HG03135 (cell line): ENCODE measurements at regions not wholly inside any gene's neighbourhood (a gene's known extent, or its start where the extent isn't known, plus 50 kb on each side); places are given as distances from the start of the nearest gene placed in this dataset.
"Not testable (repeated sequence)": the region's sequence is repeated elsewhere in the genome, so short reads cannot be mapped to it uniquely, and the experiment has no call there.

Experiments
- ATAC-seq: cut with Tn5 transposase; IDR thresholded peaks from one replicate; pipeline ENCODE4 v1.9.1; 2021; ENCODE audit warnings: mild to moderate bottlenecking, moderate library complexity; ENCODE audit not compliant: unreplicated experiment

- no peak for ATAC-seq
These were observed 460.3 kb downstream of the MID1IP1 start for GRCh38 chrX:39261446-39262147.

GRCh38 chrX:39262641-39263040 is 461.4 kb downstream of the MID1IP1 start:
- ATAC-seq = no peak

DNA sequence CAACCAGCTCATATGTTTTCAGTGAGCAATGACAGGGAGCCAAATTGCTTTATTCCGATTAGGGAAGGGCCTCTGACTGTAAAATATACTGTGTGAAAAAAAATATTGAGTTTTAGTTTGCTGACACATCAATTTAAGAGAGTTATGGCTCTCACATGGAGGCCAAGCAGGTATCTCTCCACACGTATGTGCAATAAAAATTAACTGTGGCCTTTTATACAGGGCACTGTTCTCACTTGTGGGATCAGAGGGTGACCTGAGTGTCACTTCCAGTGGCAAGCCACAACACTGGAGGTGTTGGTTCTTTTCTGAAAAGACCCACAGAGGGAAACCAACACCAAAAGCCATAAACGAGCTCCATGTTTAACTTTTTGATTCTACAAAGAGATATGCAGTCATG is 462.8 kb downstream of the MID1IP1 start:
- no peak for ATAC-seq

DNA sequence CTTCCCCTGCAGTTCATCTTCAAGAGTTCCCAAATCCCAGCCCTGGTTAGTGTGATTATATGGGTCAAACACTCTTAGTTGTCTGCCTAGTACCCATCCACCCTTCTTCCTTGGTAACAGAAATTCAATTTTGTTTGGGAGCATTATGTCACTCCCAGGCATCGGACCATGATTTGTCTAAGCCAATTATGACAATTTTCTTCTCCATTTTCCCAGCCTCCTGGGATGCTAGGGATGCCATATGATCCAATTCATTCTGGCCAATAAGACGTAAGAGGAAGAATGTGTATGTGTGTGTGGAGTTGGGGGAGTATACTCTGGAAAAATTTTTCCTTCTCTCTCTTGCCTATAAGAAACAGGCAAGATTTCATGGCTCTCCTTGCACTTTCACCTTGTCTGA is 465.9 kb downstream of the MID1IP1 start:
- ATAC-seq = no peak

DNA sequence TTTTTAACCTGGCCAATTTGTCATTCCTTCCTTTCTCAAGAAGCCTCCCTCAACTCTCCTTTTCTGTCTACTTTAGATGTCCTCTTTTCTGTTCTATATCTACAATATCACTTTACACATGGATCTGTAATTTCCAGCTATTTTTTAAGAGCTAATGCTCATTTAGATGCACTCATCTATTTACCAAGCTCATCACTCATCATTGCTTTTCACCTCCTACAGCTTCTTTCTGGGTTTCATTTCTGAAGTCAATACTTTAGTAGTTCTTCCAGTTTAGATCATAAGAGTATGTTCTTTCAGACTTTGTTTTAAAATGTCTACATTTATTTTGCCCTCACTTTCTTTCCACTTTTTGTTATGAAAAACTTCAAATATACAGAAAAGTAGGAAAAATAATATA is 466.9 kb downstream of the MID1IP1 start:
- no peak for ATAC-seq

DNA sequence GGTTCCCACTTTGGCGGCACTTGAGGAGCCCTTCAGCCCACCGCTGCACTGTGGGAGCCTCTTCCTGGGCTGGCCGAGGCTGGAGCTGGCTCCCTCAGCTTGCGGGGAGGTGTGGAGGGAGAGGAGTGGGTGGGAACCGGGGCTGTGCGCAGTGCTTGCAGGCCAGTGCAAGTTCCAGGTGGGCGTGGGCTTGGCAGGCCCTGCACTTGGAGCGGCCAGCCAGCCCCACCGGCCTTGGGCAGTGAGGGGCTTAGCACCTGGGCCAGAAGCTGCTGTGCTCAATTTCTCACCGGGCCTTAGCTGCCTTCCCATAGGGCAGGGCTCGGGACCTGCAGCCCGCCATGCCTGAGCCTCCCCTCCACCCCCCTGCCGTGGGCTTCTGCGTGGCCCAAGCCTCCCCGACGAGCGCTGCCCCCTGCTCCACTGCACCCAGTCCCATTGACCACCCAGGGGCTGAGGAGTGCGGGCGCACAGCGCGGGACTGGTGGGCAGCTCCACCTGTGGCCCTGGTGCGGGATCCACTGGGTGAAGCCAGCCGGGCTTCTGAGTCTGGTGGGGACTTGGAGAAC is 474.3 kb downstream of the MID1IP1 start:
- ATAC-seq = no peak

GRCh38 chrX:39277685-39278390 is 476.6 kb downstream of the MID1IP1 start:
- ATAC-seq = not testable (repeated sequence)

DNA sequence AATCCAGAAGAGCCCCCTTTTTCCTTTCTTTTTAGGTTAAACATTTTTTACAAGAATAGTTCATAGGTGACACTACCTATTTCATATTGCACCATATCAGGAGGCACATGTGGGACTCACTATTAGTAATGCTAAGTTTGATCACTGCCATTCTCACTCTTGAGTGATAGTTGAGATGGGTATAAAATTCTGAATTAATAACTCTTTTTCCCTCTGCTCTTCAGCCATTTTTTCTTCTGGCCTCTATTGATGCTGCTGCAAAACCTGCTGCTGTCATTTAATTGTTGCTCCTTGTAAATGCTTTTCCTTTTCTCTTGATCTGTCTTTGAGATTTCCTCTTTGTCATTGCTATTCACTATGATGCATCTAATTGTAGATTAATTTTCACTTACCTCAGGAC is 482.0 kb downstream of the MID1IP1 start:
- ATAC-seq = no peak

DNA sequence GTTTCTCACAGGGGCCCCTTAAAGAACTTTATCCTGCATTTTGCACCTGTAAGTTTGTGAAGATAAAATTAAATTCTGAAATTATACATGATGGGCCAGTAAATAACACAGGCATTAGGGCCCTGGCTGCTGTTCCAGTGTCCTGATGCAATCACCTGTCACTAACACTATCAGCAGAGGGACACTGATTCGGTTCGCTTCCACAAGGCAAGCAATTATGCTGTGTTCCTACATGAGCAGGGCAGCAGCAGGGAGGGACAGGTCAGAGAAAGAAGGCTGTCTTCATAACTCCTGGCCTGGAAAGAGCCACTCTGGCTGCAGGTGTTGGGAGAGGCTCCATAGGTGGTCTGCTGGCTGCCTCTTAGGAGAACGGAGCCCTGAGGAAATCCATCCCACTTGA is 487.3 kb downstream of the MID1IP1 start:
- ATAC-seq = no peak

- no peak for ATAC-seq
These were observed 488.6 kb downstream of the MID1IP1 start for GRCh38 chrX:39289827-39290226.

DNA sequence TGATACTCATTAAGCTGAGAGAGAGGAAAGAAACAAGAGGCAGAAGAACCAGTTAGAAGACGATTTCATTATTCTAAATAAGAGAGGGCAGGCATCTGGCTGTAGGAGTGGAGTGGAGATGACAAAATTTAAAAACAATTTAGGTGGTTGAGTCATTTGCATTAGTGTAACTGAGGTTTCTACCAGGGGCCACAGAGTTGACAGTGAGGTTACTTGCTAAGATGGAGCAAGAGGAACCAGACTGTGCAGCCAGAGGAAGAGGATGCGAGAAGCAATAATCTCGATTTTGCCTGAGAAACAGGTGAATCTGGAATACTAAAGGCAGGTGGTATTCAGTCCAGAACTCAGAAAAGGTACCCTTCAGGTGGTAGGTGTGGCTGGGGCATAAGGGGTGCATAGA is 491.9 kb downstream of the MID1IP1 start:
- ATAC-seq = no peak

DNA sequence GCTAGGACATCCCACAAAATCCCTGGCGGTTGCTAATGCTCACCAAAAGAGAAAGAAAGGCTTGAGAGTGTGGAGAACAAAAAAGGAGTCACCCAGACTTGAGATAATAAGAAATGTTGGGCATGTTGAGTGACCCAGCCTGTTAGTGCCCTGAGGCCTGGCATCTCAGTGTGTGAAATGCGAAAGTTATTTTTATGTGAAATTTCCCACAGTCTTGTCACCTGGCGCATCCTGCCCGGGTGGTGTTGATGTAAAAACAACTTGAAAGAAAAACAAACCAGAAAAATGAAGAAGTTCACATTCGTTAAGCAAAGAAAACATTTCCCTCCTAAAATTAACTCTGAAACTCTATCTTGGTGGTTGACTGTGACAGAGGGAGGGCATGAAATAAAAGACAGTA is 495.2 kb downstream of the MID1IP1 start:
- ATAC-seq = no peak

DNA sequence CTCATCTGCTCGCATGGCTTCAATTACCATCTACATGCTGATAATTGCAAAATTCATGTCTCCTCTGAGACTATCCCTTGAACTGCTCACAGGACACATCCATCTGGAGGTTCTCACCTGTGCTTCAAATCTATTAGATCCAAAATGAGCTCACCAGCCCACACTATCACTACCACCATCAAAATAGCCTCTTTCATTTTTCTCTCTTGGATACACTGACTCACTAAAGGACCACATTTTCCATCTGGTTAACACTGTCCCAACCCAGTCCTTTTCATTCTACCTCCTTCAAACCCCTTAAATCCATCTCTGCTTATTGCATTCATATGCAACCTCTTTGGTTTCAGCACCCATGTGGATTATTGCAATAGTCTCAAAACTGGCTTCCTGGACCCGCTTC is 497.6 kb downstream of the MID1IP1 start:
- no peak for ATAC-seq

- ATAC-seq = no peak
These were observed 498.4 kb downstream of the MID1IP1 start for GRCh38 chrX:39299615-39300014.

DNA sequence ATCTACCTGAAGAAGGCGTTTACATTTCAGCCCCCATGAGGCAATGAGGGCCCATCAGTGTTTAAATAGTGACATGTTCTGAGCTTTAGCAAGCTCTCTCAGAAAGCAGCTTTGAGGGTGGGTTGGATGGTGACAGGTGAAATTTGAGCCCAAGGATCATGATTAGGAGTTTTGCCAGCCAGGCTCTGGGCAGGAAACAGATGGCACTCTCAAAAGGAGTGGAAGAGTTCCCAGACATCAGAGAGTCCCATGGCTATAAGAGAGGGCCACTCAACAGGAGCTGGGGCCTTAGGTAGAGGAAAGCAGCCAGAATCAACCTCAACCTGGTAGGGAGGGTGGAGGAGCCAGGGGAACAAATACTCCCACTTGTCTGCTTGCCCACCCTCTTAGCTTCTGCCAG is 499.8 kb downstream of the MID1IP1 start:
- ATAC-seq = no peak

GRCh38 chrX:39302838-39303237 is 501.6 kb downstream of the MID1IP1 start:
- no peak for ATAC-seq

DNA sequence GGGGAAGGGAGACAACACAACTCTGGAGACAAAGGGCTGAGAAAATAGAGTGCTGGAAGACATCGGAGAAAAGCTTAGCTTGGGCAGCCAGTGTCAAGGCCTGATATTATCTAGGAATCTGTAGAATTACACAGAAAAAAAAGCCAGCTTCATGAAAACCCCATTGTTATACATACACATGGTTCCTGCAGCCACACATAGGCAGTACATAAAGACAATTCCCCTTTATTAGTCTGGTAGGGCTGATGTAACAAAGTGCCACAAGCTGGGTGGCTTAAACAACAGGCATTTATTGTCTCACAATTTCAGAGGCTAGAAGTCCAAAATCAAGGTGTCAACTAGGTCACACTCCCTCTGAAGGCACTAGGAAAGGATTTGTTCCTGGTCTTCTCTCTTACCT is 503.5 kb downstream of the MID1IP1 start:
- no peak for ATAC-seq

DNA sequence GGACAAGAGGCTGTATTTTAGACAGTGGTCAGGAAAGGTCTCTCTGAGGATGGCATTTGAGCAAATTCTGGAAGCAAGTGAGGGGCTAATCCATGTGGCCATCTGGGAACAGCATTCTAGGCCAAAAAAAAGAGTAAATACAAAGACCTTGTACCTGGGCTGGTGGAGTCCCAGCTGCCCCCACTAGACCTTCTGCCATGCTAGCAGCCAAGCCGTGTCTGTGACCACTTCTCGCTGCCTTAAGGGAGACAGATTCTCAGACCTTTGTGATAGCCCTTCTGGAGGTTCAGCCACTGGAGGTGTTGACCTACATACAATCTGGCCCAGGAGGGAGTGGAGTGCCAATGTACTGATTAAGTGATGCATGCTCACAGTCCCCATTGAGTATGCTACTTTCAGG is 506.2 kb downstream of the MID1IP1 start:
- ATAC-seq = no peak

DNA sequence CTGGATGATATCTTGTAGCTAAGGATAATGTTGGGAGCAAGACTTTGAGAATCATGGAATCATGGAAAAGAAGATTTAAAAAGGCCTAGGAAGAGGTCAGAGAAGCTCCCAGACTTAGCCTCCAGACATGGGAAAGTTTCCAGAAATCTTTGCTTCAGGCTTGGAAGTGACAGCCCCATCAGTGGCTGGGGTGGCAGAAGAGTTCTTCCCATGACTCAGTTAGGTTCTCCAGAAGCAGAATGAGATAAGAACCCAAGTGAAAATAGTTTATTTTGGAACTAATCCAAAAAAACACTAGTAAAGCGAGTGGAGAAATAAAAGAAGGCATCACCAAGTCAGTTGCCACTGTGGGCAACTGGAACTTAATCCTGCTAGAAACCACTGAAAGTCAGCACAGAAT is 506.9 kb downstream of the MID1IP1 start:
- no peak for ATAC-seq

DNA sequence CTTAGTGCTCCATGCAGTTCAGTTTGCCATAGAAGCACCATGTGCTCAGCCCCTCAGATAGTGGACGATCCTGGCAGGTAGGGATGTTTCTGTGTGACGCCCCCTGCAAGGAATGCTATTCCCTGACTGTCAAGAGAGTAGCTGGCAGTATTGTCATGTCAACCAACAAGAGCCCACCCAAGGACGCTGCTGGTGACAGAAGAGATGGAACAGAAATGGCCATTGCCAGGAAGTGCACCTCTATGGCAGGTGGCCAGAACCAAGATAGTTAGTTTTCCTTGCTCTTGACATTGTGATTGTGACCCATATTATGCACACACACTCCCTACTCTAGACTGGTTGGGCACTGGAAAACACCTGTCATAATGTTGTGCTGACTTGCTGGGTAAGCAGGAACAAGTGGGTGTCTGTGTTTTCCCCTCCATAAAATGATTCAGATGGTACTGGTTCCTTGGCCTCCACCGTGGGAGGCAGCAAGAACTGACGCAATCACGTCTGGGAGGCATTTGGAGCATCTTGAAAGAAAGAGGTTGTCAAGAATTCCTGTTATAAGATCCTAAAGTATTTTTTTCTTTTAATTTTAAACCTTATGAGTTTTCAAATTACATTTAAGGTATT is 507.9 kb downstream of the MID1IP1 start:
- ATAC-seq = no peak

DNA sequence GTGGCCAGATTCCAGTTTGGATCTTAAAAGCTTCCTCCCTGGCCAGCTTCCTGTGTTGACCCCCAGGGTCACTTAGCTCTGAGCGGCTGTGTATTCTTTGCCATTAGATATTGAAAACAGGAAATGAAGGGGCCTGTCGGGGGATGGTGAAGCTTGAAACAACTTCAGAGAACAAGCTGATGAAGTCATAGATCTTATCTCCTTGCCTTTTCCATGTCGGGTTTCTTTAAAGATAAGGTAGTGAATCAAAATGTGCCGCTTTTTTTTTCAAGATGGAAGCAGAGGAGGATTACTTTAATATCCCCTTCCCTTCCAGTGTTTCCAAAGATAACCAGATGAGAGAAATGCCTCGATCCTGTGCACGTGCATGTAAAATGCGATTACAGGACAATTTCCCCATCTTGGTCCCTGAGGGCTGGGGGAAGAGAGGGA is 508.5 kb downstream of the MID1IP1 start:
- ATAC-seq = no peak

DNA sequence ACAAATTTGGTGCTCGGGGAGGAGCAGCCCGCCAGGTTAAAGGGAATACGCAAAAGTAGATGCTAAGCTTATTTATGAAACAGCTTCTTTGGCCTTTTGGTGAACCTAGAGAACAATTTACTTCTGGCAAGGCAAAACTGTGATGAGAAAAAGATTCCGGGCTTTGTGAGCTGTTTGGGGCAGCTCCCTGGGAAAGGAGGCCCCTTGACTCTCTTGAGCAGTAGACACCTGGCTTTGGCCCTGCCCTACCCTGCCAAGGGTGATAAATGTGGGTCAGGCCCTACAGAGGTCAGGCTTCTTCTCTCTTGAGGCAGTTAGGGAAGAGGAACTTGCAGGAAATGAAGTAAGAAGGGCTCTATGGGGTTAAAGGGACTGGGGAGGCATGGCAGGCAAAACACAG is 509.6 kb downstream of the MID1IP1 start:
- ATAC-seq = no peak
